HG03045 (cell line): ENCODE measurements at regions not wholly inside any gene's neighbourhood (a gene's known extent, or its start where the extent isn't known, plus 50 kb on each side); places are given as distances from the start of the nearest gene placed in this dataset.
"Not testable (repeated sequence)": the region's sequence is repeated elsewhere in the genome, so short reads cannot be mapped to it uniquely, and the experiment has no call there.

ENCODE experiments used
- ATAC-seq: cut with Tn5 transposase; IDR thresholded peaks from one replicate; pipeline ENCODE4 v1.9.1; 2021; ENCODE audit warnings: mild to moderate bottlenecking, moderate library complexity; ENCODE audit not compliant: unreplicated experiment

DNA sequence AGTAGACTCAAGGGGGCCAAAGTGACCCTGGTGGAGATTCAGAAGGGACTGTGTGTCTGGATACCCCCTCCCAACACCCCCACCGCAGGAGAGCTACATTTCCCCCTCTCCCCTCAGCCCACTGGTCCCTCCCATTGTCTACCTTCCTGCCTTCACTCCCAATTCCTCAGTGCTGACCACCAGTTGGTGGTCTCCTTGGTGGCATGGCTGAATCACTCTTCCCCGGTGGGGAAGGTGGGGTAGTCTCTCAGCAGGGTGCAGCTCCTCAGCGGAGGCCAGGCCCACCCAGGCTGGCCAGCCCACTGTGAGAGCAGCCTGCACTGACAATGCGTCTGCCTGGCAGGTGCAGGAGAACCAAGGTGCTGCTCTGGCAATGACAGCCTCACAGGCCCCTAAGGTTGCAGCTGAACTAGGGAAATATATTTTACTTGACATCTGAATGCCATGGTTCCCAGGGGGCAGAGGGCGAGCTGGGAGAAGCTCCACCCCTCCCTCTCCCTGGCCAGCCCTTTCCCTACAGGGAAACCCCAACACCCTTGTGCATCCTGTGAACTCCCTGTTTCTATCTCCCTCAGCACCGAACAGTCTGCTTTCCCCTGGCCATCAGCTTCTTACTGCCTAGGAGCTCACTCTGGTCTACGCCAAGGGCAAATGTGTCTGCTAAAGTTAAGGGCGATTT lies 62.6 kb upstream of the PAX8 start:
- ATAC-seq, result no peak

GRCh38 chr2:113337809-113338208 lies 59.1 kb upstream of the PAX8 start:
- no peak for ATAC-seq

- not testable (repeated sequence) for ATAC-seq
These were observed 57.3 kb upstream of the PAX8 start for GRCh38 chr2:113336040-113336439.

DNA sequence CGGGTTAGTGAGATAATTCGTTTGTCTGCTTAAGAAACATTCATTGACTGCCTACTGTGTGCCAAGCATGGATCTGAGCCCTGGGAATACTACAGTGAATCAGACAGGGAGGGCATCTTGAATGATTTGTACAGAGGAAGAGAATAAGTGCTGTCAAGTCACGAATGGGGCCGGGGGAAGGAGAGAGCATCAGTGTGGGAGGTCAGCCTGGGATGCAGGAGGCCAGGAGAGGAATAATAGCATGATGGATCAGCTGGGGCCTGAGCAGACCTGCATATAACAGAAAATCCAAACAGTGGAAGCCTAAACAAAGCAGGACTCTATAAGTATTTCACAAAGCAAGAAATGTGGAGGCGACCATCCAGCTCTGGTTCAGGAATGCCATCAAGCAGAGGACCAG lies 55.4 kb upstream of the PAX8 start:
- ATAC-seq, result no peak

- not testable (repeated sequence) for ATAC-seq
These were observed 55.0 kb upstream of the PAX8 start for GRCh38 chr2:113333735-113334134.

DNA sequence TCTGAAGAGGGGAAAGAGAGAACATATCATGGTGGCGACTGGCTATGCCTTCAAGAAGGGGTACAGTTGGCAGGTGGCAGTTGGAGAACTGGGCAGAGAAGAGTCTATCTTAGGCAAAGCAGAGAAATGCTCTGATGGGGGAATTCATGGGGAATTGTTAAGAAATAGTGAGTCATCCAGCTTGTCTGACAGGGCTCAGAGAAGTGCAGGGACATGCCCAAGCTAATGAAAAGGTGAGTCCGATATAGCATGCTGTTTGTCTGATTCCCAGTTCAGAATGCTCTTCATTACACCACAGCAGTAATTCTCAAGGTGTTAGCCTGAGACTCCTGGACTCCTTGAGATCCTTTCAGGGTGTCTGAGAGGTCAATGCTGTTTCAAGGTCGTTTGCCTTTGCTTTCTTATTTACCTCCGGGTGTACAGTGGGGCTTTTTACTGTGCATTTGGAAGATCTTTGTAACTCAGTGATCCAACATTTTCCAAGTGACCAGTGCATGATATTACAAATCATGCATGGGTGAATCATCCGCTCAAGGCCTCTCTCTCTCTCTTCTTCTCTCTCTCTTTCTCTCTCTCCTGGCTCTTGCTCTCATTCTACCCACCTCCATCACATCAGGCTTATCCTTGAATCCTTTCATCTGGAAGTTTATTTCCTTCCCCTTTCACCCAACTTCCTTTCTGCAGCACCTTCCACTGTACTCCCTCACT lies 51.5 kb upstream of the PAX8 start:
- not testable (repeated sequence) for ATAC-seq

DNA sequence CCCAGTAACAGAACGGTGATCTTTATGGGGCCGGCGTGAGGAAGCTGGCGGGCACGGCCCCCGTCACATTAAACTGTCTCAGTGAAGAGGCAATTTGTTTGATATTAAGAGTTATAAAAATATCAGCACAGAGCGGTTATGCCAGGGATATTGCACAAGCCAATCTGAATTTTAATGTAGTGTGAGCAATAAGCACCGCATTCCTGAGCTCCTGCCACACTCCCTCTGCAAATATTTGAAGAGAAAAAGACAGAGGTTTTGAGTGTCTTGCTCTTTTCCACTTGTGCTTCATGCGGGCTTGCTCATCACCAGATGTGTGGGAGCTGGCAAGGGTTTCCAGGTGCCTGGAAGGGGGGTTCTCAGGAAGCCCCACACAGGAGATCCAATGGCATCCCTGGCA lies 50.3 kb upstream of the PAX8 start:
- not testable (repeated sequence) for ATAC-seq

DNA sequence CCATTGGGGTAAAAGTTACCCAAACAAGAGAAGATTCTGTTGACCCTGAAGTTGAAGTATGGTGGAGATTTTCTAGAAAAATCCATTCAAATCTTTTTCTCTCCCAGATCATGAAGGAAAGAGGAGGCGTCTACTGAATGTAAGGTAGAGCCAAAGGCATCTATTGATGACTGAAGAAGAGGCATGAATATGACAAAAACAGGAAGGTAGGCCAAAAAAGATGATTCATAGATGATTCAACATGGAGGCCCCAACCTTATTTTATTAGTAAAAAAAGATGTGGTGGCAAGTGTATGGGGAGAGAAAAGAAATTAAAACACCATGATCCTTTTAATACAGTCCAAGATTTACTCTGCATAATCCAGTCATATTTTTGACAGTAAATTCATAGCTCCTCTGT lies 49.9 kb upstream of the PAX8 start:
- ATAC-seq, result not testable (repeated sequence)
